HG03378 (cell line): ENCODE measurements at regions not wholly inside any gene's neighbourhood (a gene's known extent, or its start where the extent isn't known, plus 50 kb on each side); places are given as distances from the start of the nearest gene placed in this dataset.
"Not testable (repeated sequence)": the region's sequence is repeated elsewhere in the genome, so short reads cannot be mapped to it uniquely, and the experiment has no call there.

Experiments
- ATAC-seq: cut with Tn5 transposase; IDR thresholded peaks from one replicate; pipeline ENCODE4 v1.9.1; 2021; ENCODE audit warnings: mild to moderate bottlenecking, moderate library complexity; ENCODE audit not compliant: unreplicated experiment

GRCh38 chr6:81969814-81970213, 217.3 kb upstream of the TENT5A start:
- no peak for ATAC-seq

GRCh38 chr6:81969011-81969410, 216.5 kb upstream of the TENT5A start:
- ATAC-seq = no peak

- no peak for ATAC-seq
These were observed 214.5 kb upstream of the TENT5A start for GRCh38 chr6:81966968-81967367.

- ATAC-seq = no peak
These were observed 209.7 kb upstream of the TENT5A start for GRCh38 chr6:81962198-81962597.

- ATAC-seq = peak; percentile 70
These were observed 198.4 kb upstream of the TENT5A start for GRCh38 chr6:81950877-81951276.

GRCh38 chr6:81948861-81949260, 196.4 kb upstream of the TENT5A start:
- ATAC-seq = no peak

GRCh38 chr6:81948196-81948595, 195.7 kb upstream of the TENT5A start:
- not testable (repeated sequence) for ATAC-seq

- ATAC-seq = no peak
These were observed 192.2 kb upstream of the TENT5A start for GRCh38 chr6:81944661-81945060.

- ATAC-seq = not testable (repeated sequence)
These were observed 190.4 kb upstream of the TENT5A start for GRCh38 chr6:81942842-81943241.

- no peak for ATAC-seq
These were observed 189.5 kb upstream of the TENT5A start for GRCh38 chr6:81942067-81942370.

GRCh38 chr6:81940451-81940985, 188.0 kb upstream of the TENT5A start:
- no peak for ATAC-seq

- no peak for ATAC-seq
These were observed 187.3 kb upstream of the TENT5A start for GRCh38 chr6:81939766-81940165.

- no peak for ATAC-seq
These were observed 186.7 kb upstream of the TENT5A start for GRCh38 chr6:81938991-81939732.

- peak; percentile 91 for ATAC-seq
These were observed 185.8 kb upstream of the TENT5A start for GRCh38 chr6:81938014-81938856.

- ATAC-seq = no peak
These were observed 184.9 kb upstream of the TENT5A start for GRCh38 chr6:81937296-81937937.

GRCh38 chr6:81934936-81935335, 182.5 kb upstream of the TENT5A start:
- ATAC-seq = no peak

GRCh38 chr6:81933608-81934051, 181.1 kb upstream of the TENT5A start:
- no peak for ATAC-seq

- ATAC-seq = no peak
These were observed 180.6 kb upstream of the TENT5A start for GRCh38 chr6:81933089-81933488.

- not testable (repeated sequence) for ATAC-seq
These were observed 180.0 kb upstream of the TENT5A start for GRCh38 chr6:81932448-81932847.

- ATAC-seq = no peak
These were observed 177.3 kb upstream of the TENT5A start for GRCh38 chr6:81929828-81930227.

- ATAC-seq = no peak
These were observed 172.7 kb upstream of the TENT5A start for GRCh38 chr6:81925201-81925600.
